HG02970 (cell line): ENCODE measurements at regions not wholly inside any gene's neighbourhood (a gene's known extent, or its start where the extent isn't known, plus 50 kb on each side); places are given as distances from the start of the nearest gene placed in this dataset.

Experiments used
- ATAC-seq: cut with Tn5 transposase; IDR thresholded peaks from one replicate; pipeline ENCODE4 v1.9.1; 2021; ENCODE audit warnings: mild to moderate bottlenecking, moderate library complexity, moderate number of reproducible peaks; ENCODE audit not compliant: unreplicated experiment, low FRiP score

GRCh38 chr13:73293913-73294523, 235.2 kb downstream of the KLF5 start:
- ATAC-seq = no peak

DNA sequence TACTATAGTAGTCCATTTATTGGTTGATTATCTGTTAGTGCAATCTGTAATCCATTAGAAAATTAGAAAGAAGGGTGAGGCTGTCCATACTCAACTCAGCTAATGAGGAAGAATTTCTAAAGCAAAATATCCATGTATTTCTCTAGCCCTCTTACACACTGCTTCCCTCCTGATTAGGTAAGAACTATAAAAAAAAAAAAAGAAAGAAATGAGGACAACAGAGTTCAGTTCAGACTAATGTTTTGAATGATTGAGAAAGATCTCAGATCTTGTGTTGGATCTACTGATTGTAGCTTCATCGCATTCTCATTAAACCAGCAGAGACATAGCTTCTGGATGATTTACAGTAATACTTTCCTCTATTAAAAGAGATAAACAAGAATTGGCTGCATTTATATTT, 233.3 kb downstream of the KLF5 start:
- no peak for ATAC-seq

DNA sequence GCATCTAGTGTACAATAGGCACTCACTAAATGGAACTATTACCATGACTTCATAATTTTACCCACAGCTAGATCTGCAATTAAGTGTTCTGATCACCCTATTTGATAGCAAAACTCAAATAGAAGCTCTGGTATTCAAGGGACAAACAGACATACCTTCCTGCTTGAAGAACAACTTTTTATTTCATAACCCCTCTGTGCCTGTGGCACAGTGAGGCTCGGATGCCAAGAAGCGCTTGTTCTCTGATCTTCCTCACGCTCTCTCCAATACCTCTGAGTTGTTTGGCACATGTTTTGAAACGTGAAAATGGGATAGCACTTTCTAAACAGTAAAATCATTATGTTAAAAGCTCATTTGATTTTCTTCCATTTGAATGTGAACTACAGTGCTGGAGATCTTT, 232.0 kb downstream of the KLF5 start:
- ATAC-seq = no peak

GRCh38 chr13:73288596-73288995, 229.8 kb downstream of the KLF5 start:
- no peak for ATAC-seq

DNA sequence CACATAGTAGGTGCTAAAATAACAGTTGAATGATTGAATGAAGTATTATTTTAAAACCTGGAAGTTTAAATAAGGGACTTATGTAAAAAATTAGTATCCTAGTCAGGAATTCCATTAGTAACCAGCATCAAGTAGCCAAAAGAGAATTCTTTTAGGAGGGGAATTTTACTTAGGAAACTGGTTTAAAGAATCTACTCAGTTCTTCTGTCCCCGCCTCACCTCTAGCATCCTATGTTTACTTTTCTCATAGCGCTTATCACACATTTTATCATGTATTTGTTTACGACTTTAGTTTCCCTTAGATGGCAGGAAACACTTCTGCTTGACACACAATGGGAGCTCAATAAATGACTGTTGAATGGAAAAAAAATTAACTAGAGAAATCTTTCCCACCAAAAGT, 229.0 kb downstream of the KLF5 start:
- ATAC-seq = no peak

GRCh38 chr13:73286942-73287620, 228.3 kb downstream of the KLF5 start:
- ATAC-seq = no peak

- ATAC-seq = no peak
Observed at GRCh38 chr13:73286177-73286576, 227.4 kb downstream of the KLF5 start.

DNA sequence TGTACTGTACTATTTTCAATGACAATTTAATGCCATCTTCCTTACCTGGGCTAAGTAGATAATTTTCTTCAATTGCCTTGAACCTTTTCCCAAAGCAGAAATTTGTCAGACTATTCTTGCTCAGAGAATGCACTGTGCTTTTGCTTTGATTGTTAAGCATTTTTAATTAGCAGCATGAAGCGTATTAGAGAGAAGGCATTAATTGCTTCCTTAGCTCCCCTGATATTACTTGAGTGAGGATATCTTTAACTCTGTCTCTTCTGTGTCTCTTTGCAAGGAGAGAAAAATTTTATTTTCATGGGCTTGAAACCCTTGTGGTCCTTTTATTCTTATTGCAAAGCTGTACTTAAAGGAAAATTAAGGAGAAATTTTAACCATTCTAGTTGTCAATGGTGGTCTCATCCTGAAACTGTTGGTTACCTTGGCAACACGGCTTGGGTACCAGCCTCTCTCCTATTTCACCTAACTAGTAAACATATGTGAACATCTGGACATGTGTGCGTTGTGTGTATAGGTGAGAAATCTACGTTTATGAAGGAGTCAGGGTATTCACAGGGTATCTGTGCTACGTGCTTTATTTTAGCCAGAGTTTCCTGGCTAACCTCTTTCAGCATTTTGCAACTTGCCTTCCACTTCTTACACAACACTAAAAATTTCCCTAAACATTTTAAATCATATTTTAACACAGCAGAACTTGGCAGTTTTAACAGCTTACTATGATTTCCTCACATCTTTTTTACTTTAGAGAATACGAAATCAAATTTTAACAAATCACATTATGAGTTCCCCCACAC, 225.5 kb downstream of the KLF5 start:
- ATAC-seq = no peak

GRCh38 chr13:73283636-73284035, 224.8 kb downstream of the KLF5 start:
- ATAC-seq = no peak

DNA sequence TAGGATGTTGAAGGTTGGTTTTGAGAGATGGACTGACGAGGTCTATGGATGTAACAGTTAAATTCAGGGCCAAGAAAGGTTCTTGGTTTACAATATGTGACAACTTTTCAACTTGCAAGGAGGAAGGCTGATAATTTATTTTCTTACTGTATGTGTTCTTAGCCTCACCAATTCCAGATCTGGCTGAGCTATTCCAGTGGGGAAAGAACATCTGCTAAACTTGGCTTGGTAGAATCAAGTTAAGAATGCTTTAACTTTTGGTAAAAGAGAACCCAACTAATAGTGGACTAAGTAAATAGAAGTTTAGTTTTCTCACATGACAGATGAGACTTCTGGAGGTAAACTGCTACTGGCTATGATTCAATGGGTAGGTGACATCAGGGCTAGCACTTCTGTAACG, 222.9 kb downstream of the KLF5 start:
- ATAC-seq = no peak

DNA sequence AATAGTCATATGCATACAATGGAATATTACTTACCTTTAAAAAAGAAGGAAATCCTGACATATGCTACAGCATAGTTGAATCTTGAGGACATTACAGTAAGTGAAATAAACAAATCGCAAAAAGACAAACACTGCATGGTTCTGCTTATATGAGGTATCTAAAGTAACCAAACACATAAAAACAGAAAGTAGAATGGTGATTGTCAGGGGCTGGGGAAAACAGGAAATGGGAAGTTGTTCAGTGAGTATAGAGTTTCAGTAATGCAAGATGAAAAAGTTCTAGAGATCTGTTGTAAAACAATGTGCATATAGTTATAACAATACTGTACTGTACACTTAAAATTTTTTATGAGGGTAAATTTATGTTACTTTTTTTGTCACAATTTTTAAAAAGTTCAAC, 219.4 kb downstream of the KLF5 start:
- ATAC-seq = no peak

DNA sequence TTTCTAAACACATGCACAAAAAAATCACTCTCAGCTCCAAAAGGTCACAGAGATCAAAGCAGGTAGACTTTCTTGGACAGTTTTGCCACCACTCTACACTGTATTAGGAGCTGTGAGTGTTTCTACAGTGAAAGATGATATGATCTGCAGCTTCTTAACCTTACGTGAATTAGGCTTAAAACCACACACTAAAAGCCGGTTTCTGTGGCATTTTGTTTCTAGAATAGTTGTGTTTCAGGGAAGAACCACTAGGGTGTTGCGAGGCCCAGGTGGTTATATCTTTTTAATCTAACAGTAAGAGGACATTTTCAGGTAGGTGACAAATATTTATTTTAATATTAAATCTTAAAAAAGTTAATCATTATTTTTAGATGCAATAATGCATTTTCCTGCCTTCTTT, 216.4 kb downstream of the KLF5 start:
- no peak for ATAC-seq

GRCh38 chr13:73274147-73274546, 215.3 kb downstream of the KLF5 start:
- ATAC-seq = no peak

- ATAC-seq = no peak
Observed at GRCh38 chr13:73273745-73274144, 214.9 kb downstream of the KLF5 start.

DNA sequence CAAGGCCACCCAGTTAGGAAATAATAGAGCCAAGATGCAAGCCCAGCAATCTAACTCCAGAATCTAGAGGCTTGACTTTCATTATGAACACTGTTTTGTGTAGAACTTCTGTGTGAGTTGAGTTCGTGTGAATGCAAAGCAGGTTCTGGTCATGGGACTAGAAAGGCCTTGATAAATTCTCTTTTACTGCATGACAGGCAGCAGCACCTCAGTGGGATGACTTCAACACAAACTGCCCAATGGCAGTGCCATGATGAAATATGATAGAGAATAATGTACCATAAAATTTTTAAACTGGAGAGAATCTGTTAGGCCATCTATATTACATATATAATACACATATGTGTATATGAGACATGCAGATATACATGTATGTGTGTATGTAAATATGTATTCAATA, 214.5 kb downstream of the KLF5 start:
- ATAC-seq = no peak

GRCh38 chr13:73272831-73273230, 214.0 kb downstream of the KLF5 start:
- ATAC-seq = no peak

DNA sequence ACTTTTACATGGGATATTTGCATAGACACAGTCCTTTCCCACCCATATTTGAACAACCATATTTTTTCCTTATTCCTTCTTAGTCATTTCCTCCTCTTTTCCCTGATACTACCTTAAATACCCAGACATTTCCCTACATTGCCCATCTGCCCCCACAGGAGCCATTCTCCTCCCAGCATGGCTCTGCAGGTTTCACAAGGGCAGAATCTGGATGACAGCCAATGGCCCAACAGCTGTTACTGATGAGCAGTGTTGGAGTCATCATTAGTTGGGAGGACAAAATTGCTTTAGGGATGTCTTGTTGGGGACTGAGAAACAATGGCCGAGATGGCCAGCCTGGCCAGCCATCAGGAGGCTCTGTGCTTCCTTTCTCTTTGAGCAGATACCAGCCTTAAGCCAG, 209.5 kb downstream of the KLF5 start:
- ATAC-seq = no peak

DNA sequence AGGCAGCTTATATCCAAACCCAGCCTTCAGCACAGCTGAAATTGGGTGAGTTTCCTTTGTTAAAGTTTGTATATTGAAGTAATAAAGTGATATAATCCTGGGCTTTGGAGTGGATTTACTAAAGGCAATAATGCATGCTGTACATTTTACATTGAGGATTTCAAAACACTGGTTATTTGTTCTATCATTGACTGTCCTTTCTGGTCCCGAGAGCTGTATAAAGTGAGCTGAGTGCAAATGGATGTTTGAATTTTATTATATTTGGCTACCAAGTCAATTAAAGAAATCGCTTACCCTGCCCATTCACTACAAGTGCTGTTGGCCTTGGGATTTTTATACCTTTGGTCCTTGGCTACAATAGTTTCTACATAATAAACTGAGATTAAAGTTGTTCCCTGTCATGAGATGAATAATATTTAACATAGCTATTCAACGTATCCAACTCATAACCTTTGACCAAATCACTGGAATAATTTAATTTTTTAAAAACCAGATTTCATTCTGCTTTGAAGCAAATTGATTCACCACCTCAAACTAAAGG, 207.9 kb downstream of the KLF5 start:
- ATAC-seq = no peak

- ATAC-seq = no peak
Observed at GRCh38 chr13:73262862-73263627, 204.2 kb downstream of the KLF5 start.

GRCh38 chr13:73261739-73262216, 203.0 kb downstream of the KLF5 start:
- no peak for ATAC-seq
